ENCODE measurements at regions not wholly inside any gene's neighbourhood (a gene's known extent, or its start where the extent isn't known, plus 50 kb on each side); places are given as distances from the start of the nearest gene placed in this dataset.
"Not testable (repeated sequence)": the region's sequence is repeated elsewhere in the genome, so short reads cannot be mapped to it uniquely, and the experiment has no call there.

DNA sequence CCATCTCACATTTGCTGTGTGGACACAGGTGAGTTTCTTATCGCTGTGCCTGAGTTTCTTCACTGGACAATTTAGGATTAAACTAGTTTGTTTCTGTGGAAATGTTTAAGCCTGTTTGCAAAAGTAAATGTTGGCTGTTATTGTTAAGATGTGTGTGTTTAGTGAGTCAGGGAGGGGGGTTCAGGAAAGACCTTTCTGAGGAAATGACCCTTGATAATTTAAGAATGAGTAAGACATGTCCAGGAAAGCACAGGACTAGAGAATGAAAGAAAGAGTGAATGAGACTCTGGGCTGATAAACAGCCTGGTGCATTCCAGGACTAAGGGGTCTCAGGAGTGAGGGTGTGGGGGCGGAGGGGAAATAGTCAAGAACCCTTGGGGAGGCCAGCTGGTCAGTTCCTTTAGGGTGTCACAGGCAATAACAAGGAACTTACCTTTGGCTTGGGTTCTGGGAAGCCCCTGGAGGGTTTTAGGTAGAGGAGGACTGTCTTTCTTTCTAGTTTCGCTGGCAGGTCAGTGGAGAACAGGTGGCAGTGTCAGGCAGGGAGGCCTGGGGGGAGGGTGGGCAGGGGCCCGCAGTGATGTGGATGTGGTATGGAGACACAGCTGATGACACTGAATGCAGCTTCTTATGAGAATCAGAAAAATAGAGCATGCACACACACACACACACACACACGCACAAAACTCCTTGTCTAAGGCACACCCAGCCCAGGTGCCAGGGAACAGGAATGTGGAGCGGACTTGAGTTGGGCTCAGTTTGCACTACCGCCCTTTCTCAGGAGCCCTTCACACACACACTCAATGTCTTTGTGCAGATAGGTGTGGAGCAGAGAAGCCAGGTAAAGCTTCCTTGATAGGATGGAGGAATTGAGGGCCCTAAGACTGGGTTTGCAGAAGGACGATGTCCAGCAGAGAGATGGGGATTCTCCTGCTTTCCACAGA, 1005.5 kb downstream of the VRK1 start:
- Mint-ChIP-seq H3K4me3 (ENCODE audit: unreplicated experiment) (no peak overlapping the region), H3K27ac (ENCODE audit: unreplicated experiment) (no peak overlapping the region), H3K36me3 (ENCODE audit: low read depth, unreplicated experiment) (no peaks in the 10 kb centered on the region), H3K27me3 (ENCODE audit: unreplicated experiment) (peaks cover 2% of the 10 kb centered on the region), H3K9me3 (ENCODE audit: unreplicated experiment) (no peaks in the 10 kb centered on the region), H3K4me1 (ENCODE audit: unreplicated experiment) (peaks cover 4% of the 10 kb centered on the region)
- DNase-seq (ENCODE audit: low spot score) = no peak
- TF ChIP-seq, protein P1, sequence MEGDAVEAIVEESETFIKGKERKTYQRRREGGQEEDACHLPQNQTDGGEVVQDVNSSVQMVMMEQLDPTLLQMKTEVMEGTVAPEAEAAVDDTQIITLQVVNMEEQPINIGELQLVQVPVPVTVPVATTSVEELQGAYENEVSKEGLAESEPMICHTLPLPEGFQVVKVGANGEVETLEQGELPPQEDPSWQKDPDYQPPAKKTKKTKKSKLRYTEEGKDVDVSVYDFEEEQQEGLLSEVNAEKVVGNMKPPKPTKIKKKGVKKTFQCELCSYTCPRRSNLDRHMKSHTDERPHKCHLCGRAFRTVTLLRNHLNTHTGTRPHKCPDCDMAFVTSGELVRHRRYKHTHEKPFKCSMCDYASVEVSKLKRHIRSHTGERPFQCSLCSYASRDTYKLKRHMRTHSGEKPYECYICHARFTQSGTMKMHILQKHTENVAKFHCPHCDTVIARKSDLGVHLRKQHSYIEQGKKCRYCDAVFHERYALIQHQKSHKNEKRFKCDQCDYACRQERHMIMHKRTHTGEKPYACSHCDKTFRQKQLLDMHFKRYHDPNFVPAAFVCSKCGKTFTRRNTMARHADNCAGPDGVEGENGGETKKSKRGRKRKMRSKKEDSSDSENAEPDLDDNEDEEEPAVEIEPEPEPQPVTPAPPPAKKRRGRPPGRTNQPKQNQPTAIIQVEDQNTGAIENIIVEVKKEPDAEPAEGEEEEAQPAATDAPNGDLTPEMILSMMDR (IDR thresholded peaks at IDR 0.05; ENCODE audit: unreplicated experiment) = no peak

DNA sequence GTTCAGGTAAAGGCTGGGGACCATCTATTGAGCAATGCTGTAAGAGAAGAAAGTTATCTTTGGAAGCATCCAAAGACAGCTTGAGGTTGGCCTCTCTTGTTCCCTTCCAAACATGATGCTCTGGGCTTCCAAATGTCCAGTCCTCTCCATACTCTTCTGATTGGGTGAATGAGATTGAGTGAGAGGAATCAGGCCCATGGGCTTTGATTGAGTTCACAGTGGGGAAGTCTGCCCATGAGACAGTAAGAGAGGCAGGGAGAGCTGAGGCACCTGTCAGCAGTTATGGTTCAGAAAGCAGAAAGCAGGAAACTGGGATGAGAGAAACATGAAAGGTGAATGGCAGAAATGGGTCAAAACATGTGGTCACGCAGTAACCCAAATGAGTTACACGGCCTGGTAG, 1006.9 kb downstream of the VRK1 start:
- Mint-ChIP-seq H3K27ac (ENCODE audit: unreplicated experiment) (no peak overlapping the region), H3K27me3 (ENCODE audit: unreplicated experiment) (peaks cover 2% of the 10 kb centered on the region), H3K4me1 (ENCODE audit: unreplicated experiment) (peaks cover 4% of the 10 kb centered on the region), H3K4me3 (ENCODE audit: unreplicated experiment) (no peak overlapping the region), H3K36me3 (ENCODE audit: low read depth, unreplicated experiment) (no peaks in the 10 kb centered on the region), H3K9me3 (ENCODE audit: unreplicated experiment) (no peaks in the 10 kb centered on the region)
- TF ChIP-seq, protein P1 (IDR thresholded peaks at IDR 0.05; ENCODE audit: unreplicated experiment) = no peak
- DNase-seq (ENCODE audit: low spot score) = no peak

DNA sequence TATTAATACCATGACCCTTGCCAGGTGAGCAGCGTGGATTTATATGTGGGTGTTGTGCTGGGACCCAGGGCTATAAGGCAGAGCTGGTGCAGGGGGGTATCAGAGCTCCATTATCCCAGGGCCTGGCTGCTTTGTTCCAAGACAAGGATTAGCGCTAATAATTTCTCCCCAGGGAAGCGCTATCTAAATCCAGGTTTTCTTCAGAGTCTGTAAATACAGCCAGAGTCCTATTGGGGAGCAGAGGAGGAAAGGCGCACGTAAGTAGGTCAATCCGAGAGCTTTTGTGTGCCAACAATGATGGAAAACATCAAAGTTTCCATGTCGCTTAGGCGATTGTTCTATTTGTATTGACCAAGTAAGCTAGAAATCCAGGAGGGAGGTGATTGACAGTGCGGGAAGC, 1009.7 kb downstream of the VRK1 start:
- Mint-ChIP-seq H3K4me3 (ENCODE audit: unreplicated experiment) (no peak overlapping the region), H3K36me3 (ENCODE audit: low read depth, unreplicated experiment) (no peaks in the 10 kb centered on the region), H3K27ac (ENCODE audit: unreplicated experiment) (no peak overlapping the region), H3K9me3 (ENCODE audit: unreplicated experiment) (no peaks in the 10 kb centered on the region), H3K4me1 (ENCODE audit: unreplicated experiment) (peaks cover 4% of the 10 kb centered on the region), H3K27me3 (ENCODE audit: unreplicated experiment) (no peaks in the 10 kb centered on the region)
- no peak for DNase-seq (ENCODE audit: low spot score)
- TF ChIP-seq, protein P1 (IDR thresholded peaks at IDR 0.05; ENCODE audit: unreplicated experiment) = no peak

DNA sequence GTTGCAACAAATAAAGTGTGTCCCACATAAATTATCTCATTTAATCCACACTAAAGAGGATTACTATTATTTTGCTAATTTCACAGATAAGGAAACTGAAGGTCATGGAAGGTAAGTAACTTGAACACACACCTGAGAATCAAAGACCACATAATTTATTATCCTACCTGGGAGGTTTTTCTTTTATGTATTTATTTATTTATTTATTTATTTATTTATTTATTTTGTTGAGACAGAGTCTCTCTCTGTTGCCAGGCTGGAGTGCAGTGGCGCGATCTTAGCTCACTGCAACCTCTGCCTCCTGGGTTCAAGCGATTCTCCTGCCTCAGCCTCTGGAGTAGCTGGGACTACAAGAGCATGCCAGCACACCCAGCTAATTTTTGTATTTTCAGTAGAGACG, 1011.4 kb downstream of the VRK1 start:
- not testable (repeated sequence) for H3K4me3 Mint-ChIP-seq (ENCODE audit: unreplicated experiment); H3K9me3 Mint-ChIP-seq (ENCODE audit: unreplicated experiment); H3K27ac Mint-ChIP-seq (ENCODE audit: unreplicated experiment); H3K27me3 Mint-ChIP-seq (ENCODE audit: unreplicated experiment); DNase-seq (ENCODE audit: low spot score); H3K4me1 Mint-ChIP-seq (ENCODE audit: unreplicated experiment); H3K36me3 Mint-ChIP-seq (ENCODE audit: low read depth, unreplicated experiment)

DNA sequence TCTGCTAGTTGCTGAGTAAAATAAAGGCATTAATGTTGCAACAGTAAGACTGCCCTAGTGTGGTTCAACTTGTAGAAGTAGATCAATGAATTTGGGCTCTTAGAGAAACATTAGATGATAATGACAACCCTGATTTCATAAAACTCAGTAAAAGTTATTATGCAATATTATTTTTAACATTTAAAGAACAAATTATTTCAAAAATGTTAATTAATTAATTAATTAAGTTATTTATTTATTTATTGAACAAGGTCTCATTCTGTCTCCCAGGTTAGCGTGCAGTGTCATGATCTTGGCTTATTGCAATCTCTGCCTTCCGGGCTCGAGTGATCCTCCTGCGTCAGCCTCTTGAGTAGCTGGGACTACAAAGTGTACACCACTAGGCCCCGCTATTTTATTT, 1016.4 kb downstream of the VRK1 start:
- Mint-ChIP-seq H3K9me3 (ENCODE audit: unreplicated experiment) (no peaks in the 10 kb centered on the region), H3K36me3 (ENCODE audit: low read depth, unreplicated experiment) (no peaks in the 10 kb centered on the region), H3K4me1 (ENCODE audit: unreplicated experiment) (no peaks in the 10 kb centered on the region), H3K27ac (ENCODE audit: unreplicated experiment) (no peak overlapping the region), H3K27me3 (ENCODE audit: unreplicated experiment) (no peaks in the 10 kb centered on the region), H3K4me3 (ENCODE audit: unreplicated experiment) (no peak overlapping the region)
- DNase-seq (ENCODE audit: low spot score) = no peak
- TF ChIP-seq, protein P1 (IDR thresholded peaks at IDR 0.05; ENCODE audit: unreplicated experiment) = no peak
